Stomach smooth muscle (tissue), 2 donors: ENCODE measurements at regions not wholly inside any gene's neighbourhood (a gene's known extent, or its start where the extent isn't known, plus 50 kb on each side); places are given as distances from the start of the nearest gene placed in this dataset.

Experiments used
- H3K27ac ChIP-seq: one replicate; pipeline ENCODE4 v1.7.0; 2013; ENCODE audit warnings: mild to moderate bottlenecking, low read length, inconsistent platforms
- H3K27me3 ChIP-seq, 2 donors: one replicate each; pipeline ENCODE4 v1.7.0; 2013; ENCODE audit warnings: low read length in 2 of 2; ENCODE audit not compliant: insufficient read depth in 2 of 2, control insufficient read depth in 1 of 2
- H3K36me3 ChIP-seq, 2 donors: one replicate each; pipeline ENCODE4 v1.7.0; 2013; ENCODE audit warnings: low read length in 2 of 2; ENCODE audit not compliant: control insufficient read depth in 2 of 2, insufficient read depth in 2 of 2
- H3K4me1 ChIP-seq: one replicate; pipeline ENCODE4 v1.7.0; 2013; ENCODE audit warnings: low read length; ENCODE audit not compliant: control insufficient read depth, insufficient read depth
- H3K4me3 ChIP-seq, 2 donors: one replicate each; pipeline ENCODE4 v1.7.0; 2013; ENCODE audit warnings: low read length in 2 of 2
- H3K9ac ChIP-seq, 2 donors: one replicate each; pipeline ENCODE4 v1.7.0; 2013; ENCODE audit warnings: low read length in 2 of 2, mild to moderate bottlenecking in 1 of 2
- H3K9me3 ChIP-seq, 2 donors: one replicate each; pipeline ENCODE4 v1.7.0; 2013; ENCODE audit warnings: low read length in 2 of 2; ENCODE audit not compliant: control insufficient read depth in 2 of 2
- donor health status: healthy.
- donor health status: Pancreatic carcinoma.

DNA sequence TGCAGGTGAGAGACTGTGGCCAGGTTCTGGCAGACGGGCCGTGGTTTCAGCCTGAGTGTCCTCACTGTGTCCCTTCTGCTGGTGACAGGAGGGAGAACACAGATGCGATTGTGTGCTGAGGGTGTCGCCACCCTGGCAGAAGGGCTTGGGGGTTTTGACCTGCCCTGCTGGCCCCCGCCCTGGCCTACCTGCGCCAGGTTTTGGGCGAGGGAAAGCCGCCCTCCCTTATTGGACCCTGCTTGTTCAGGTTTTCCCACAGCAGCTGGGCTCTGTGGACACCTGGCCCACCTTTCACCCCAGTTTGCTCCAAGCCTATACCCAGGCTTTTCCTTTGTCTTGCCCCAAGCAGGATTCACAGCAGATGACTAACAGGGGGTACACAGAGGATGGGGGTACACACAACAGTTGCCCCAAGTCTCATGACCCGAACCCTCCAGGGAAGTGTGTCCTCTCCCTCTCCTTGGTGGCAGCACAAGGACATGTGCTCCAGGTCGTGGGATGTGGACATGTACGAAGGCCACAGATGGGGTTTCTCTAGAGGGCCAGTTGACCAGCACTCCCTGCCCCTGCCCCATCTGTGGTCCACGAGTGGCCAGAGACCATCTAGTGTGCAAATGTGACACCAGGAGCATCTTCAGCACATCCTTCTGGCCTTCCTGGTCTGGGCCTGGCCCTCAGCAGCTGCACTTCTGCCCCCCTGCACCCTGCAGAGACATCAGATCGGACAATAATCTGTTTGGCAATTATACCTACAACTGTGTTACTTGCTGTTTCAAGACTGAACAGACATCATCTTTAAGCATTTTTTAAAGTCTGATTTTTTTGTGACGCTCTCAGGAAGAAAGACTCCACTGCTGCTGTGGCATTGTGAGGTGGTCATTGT, 265.8 kb upstream of the IRX4 start:
- Histone ChIP-seq H3K4me1 (no peaks in the 10 kb centered on the region), H3K27ac (no peak overlapping the region), H3K4me3 (no peak overlapping the region), H3K9me3 (peaks cover 6 to 20% of the 10 kb centered on the region in 2 donors), H3K9ac (no peak overlapping the region), H3K27me3 (peaks cover 5 to 11% of the 10 kb centered on the region in 2 donors), H3K36me3 (no peaks in the 10 kb centered on the region)

GRCh38 chr5:2147504-2148311, 265.0 kb upstream of the IRX4 start:
- Histone ChIP-seq H3K4me1 (no peaks in the 10 kb centered on the region), H3K36me3 (no peaks in the 10 kb centered on the region), H3K27ac (no peak overlapping the region), H3K9ac (no peak overlapping the region), H3K27me3 (peaks cover 5 to 11% of the 10 kb centered on the region in 2 donors), H3K9me3 (peaks cover 6 to 20% of the 10 kb centered on the region in 2 donors), H3K4me3 (no peak overlapping the region)

GRCh38 chr5:2143646-2144353, 261.1 kb upstream of the IRX4 start:
- H3K9me3 ChIP-seq, result peaks cover 6 to 20% of the 10 kb centered on the region in 2 donors
- peaks cover 0 to 4% of the 10 kb centered on the region in 2 donors for H3K27me3 ChIP-seq

GRCh38 chr5:2143088-2143487, 260.4 kb upstream of the IRX4 start:
- Histone ChIP-seq H3K9ac (no peak overlapping the region), H3K36me3 (no peaks in the 10 kb centered on the region), H3K4me1 (no peaks in the 10 kb centered on the region), H3K27me3 (peaks cover 0 to 2% of the 10 kb centered on the region in 2 donors), H3K27ac (no peak overlapping the region), H3K4me3 (no peak overlapping the region), H3K9me3 (peaks cover 6 to 20% of the 10 kb centered on the region in 2 donors)

More at GRCh38 chr5:2143646-2144353, 261.1 kb upstream of the IRX4 start:
- Histone ChIP-seq H3K4me3 (no peak overlapping the region), H3K27ac (no peak overlapping the region), H3K4me1 (no peaks in the 10 kb centered on the region), H3K36me3 (no peaks in the 10 kb centered on the region), H3K9ac (no peak overlapping the region)

GRCh38 chr5:2142456-2142954, 259.8 kb upstream of the IRX4 start:
- peaks cover 6 to 20% of the 10 kb centered on the region in 2 donors for H3K9me3 ChIP-seq
- no peak overlapping the region for H3K9ac ChIP-seq
- no peaks in the 10 kb centered on the region for H3K4me1 ChIP-seq
- H3K27me3 ChIP-seq, result peaks cover 0 to 2% of the 10 kb centered on the region in 2 donors
- no peaks in the 10 kb centered on the region for H3K36me3 ChIP-seq
- no peak overlapping the region for H3K27ac ChIP-seq
- H3K4me3 ChIP-seq, result no peak overlapping the region

DNA sequence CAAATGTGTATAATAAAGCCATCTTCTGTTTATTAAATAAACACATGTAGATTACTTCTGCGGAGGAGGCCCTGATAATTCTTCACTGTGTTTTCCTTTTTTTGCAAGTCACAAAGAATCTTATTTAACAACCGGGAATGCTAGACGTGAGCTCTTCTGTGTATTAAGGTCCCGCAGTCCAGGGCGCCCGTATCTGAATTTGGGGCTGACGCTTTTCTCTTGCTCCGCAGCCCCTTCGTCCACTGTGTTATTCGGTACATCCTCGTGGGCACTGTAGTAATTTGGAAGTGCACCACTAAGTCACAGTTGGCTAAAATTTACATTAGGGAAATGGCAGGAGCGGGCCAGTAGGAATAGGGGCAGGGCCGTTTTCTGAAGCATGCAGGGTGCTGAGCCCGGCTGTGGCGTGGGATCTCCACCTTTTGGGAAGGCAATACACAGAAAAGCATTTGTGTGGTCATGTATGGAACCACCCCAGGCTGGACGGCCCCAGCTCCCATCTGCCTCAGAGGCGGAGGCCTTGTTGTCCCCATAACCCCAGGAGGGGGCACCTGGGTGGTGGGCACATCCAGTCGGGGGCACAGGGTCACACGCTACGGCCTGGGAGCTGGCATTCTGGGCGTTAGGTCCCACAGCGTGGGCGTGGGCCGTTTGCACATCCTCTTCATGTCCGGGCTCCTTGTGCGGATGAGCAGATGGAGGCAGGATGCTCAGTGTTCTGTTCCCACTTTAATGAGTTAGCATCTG, 258.7 kb upstream of the IRX4 start:
- Histone ChIP-seq H3K27ac (no peak overlapping the region), H3K4me3 (no peak overlapping the region), H3K27me3 (peaks cover 0 to 2% of the 10 kb centered on the region in 2 donors), H3K4me1 (no peaks in the 10 kb centered on the region), H3K36me3 (no peaks in the 10 kb centered on the region), H3K9ac (no peak overlapping the region), H3K9me3 (peaks cover 6 to 20% of the 10 kb centered on the region in 2 donors)

DNA sequence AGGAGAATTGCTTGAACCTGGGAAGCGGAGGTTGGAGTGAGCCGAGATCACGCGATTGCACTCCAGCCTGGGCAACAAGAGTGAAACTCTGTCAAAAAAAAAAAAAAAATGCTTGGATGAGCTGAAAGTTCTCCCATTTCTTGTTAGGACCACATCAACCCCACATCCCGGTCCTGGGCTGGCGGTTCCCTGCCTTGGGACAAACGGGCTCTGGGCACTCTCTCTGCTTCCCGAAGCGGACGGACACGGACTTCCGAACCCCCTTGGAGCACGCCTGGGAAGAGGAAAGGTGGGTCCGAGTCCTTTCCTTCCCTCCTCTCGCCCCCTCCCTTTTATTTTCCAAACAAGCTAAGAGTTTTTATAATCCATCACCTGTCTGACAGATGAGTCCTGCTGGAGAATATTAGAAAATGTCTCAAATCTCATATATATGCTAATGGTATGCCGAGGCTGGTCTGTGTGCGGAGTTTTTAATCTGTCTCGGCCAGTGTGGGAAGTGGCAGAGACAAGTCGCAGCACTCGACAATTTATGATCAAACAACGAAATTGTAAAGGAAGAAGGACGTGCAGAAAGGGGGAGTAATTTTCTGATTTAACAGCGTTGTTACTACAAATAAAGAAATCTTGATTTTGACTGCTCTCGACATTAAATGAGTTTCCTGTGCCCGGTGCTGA, 257.9 kb upstream of the IRX4 start:
- no peak overlapping the region for H3K27ac ChIP-seq
- peaks cover 6 to 20% of the 10 kb centered on the region in 2 donors for H3K9me3 ChIP-seq
- no peak overlapping the region for H3K4me3 ChIP-seq
- peaks cover 0 to 2% of the 10 kb centered on the region in 2 donors for H3K27me3 ChIP-seq
- no peak overlapping the region for H3K9ac ChIP-seq
- H3K36me3 ChIP-seq, result no peaks in the 10 kb centered on the region
- H3K4me1 ChIP-seq, result no peaks in the 10 kb centered on the region

DNA sequence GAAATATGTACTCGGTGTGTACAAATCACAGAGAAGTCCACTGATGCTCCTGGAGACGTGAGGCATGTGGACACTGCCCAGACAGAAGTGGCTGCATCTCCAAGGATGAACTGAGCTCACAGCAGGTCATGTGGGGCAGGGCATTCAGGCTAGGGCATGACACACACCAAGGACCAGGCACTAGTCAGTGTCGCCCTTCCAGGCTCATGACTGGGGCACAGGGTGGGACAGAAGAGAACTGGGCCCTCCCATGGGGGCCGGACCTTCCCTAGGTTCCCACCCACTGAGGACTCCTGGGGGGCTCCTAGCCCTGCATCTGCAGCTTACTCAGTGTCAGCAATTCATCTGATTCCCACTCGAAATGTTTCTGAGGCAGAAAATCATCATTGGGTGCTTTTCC, 256.8 kb upstream of the IRX4 start:
- H3K9me3 ChIP-seq, result peaks cover 0 to 9% of the 10 kb centered on the region in 2 donors
- H3K27me3 ChIP-seq, result peaks cover 0 to 2% of the 10 kb centered on the region in 2 donors
- H3K36me3 ChIP-seq, result no peaks in the 10 kb centered on the region
- H3K27ac ChIP-seq, result no peak overlapping the region
- no peaks in the 10 kb centered on the region for H3K4me1 ChIP-seq
- no peak overlapping the region for H3K4me3 ChIP-seq
- no peak overlapping the region for H3K9ac ChIP-seq

- H3K27ac ChIP-seq, result no peak overlapping the region
- H3K9ac ChIP-seq, result no peak overlapping the region
- H3K4me3 ChIP-seq, result no peak overlapping the region
- no peaks in the 10 kb centered on the region for H3K4me1 ChIP-seq
- peaks cover 0 to 2% of the 10 kb centered on the region in 2 donors for H3K27me3 ChIP-seq
- no peaks in the 10 kb centered on the region for H3K36me3 ChIP-seq
- peaks cover 0 to 3% of the 10 kb centered on the region in 2 donors for H3K9me3 ChIP-seq
These were observed 256.2 kb upstream of the IRX4 start for GRCh38 chr5:2138896-2139295.
